Neural progenitor cell (in vitro differentiated cells): ENCODE measurements at regions not wholly inside any gene's neighbourhood (a gene's known extent, or its start where the extent isn't known, plus 50 kb on each side); places are given as distances from the start of the nearest gene placed in this dataset.

ENCODE experiments used
- DNase-seq: peaks from one replicate; pipeline ENCODE4 v3.0.0-alpha.2; 2016; ENCODE audit warnings: low spot score
- H2AFZ ChIP-seq: fragments of 200-600 bp; sonication (generic); replicated peaks from 2 replicates; pipeline ENCODE4 v1.6.1; 2016; ENCODE audit warnings: antibody characterized with exemption
- H3F3A ChIP-seq: fragments of 200-600 bp; sonication (generic); 2 replicates; pipeline ENCODE4 v1.6.1; 2016; ENCODE audit warnings: antibody characterized with exemption, low read depth
- H3K27ac ChIP-seq: fragments of 200-600 bp; sonication (generic); 2 replicates; pipeline ENCODE4 v1.5.1; 2016; ENCODE audit warnings: mild to moderate bottlenecking
- H3K27me3 ChIP-seq: fragments of 200-600 bp; sonication (generic); 2 replicates; pipeline ENCODE4 v1.6.1; 2016; ENCODE audit warnings: mild to moderate bottlenecking, moderate library complexity
- H3K36me3 ChIP-seq: fragments of 200-600 bp; sonication (generic); 2 replicates; pipeline ENCODE4 v1.5.1; 2016
- H3K4me1 ChIP-seq: fragments of 200-600 bp; sonication (generic); 2 replicates; pipeline ENCODE4 v1.6.1; 2016; ENCODE audit warnings: mixed run types
- H3K4me2 ChIP-seq: fragments of 200-600 bp; sonication (generic); 2 replicates; pipeline ENCODE4 v1.6.1; 2016
- H3K4me3 ChIP-seq: fragments of 200-600 bp; sonication (generic); 2 replicates; pipeline ENCODE4 v1.5.1; 2016
- H3K79me2 ChIP-seq: fragments of 200-600 bp; sonication (generic); 2 replicates; pipeline ENCODE4 v1.6.1; 2016; ENCODE audit warnings: low read depth
- H3K9ac ChIP-seq: fragments of 200-600 bp; sonication (generic); 2 replicates; pipeline ENCODE4 v1.6.1; 2016
- H3K9me3 ChIP-seq: fragments of 200-600 bp; sonication (generic); 2 replicates; pipeline ENCODE4 v1.5.1; 2016; ENCODE audit warnings: low read depth
- H4K20me1 ChIP-seq: fragments of 200-600 bp; sonication (generic); 2 replicates; pipeline ENCODE4 v1.6.1; 2016; ENCODE audit warnings: low read depth
- H3K27ac Mint-ChIP-seq: 3 replicates; pipeline ENCODE4 v1.8.0; 2021; ENCODE audit warnings: mixed read lengths
- H3K27me3 Mint-ChIP-seq: 2 replicates; pipeline ENCODE4 v1.8.0; 2022; ENCODE audit warnings: low read depth, mild to moderate bottlenecking, inconsistent platforms, moderate library complexity, mixed read lengths; ENCODE audit not compliant: insufficient read depth
- H3K36me3 Mint-ChIP-seq: 3 replicates; pipeline ENCODE4 v1.8.0; 2021; ENCODE audit warnings: mixed read lengths
- H3K4me1 Mint-ChIP-seq: 3 replicates; pipeline ENCODE4 v1.8.0; 2021; ENCODE audit warnings: mixed read lengths
- H3K4me3 Mint-ChIP-seq: 3 replicates; pipeline ENCODE4 v1.8.0; 2021; ENCODE audit warnings: mild to moderate bottlenecking, moderate library complexity, mixed read lengths
- H3K9me3 Mint-ChIP-seq: 3 replicates; pipeline ENCODE4 v1.8.0; 2020; ENCODE audit warnings: mixed read lengths
- EZH2 ChIP-seq: fragments of 200-600 bp; sonication (generic); IDR thresholded peaks from 2 replicates; pipeline ENCODE4 v1.6.1; 2017; ENCODE audit warnings: antibody characterized with exemption, mild to moderate bottlenecking, moderate library complexity
- EZH2phosphoT487 ChIP-seq: fragments of 200-600 bp; sonication (generic); IDR thresholded peaks from 2 replicates; pipeline ENCODE4 v1.6.1; 2017; ENCODE audit warnings: antibody characterized with exemption
- TF ChIP-seq, protein P1 (sequence below): fragments of 200-600 bp; sonication (generic); IDR thresholded peaks from 2 replicates; pipeline ENCODE4 v1.5.1; 2017; ENCODE audit warnings: antibody characterized with exemption, mild to moderate bottlenecking

DNA sequence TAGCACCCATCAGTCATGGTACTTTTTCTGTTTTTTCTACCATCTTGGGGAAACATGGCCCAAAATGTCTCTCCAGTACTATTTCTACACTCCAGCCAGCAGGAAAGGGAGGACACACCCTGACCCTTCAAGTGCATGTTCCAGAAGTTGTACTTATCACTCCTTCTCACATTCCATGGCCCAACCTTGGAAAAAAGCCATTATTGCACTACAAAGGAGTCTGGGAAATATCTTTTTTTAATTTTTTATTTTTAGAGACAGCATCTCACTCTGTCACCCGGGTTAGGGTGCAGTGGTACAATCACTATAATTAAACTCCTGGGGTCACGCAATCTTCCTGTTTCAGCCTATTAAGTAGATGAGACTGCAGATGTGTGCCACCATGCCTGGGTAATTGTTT is 100.0 kb upstream of the PPP2R3A start:
- no peak overlapping the region for H3K4me3 Mint-ChIP-seq
- H3K4me1 Mint-ChIP-seq, result no peaks in the 10 kb centered on the region
- Histone ChIP-seq H3K27ac (no peak overlapping the region), H3K4me1 (no peaks in the 10 kb centered on the region), H3K79me2 (no peaks in the 10 kb centered on the region), H3K36me3 (no peaks in the 10 kb centered on the region), H3K9ac (no peak overlapping the region), H2AFZ (no peak overlapping the region), H4K20me1 (no peaks in the 10 kb centered on the region), H3K27me3 (no peaks in the 10 kb centered on the region), H3F3A (no peaks in the 10 kb centered on the region), H3K4me3 (no peak overlapping the region), H3K9me3 (no peaks in the 10 kb centered on the region), H3K4me2 (no peak overlapping the region)
- peaks cover 4% of the 10 kb centered on the region for H3K27me3 Mint-ChIP-seq
- H3K36me3 Mint-ChIP-seq, result no peaks in the 10 kb centered on the region
- H3K27ac Mint-ChIP-seq, result no peak overlapping the region
- DNase-seq, result no peak
- no peaks in the 10 kb centered on the region for H3K9me3 Mint-ChIP-seq
- TF ChIP-seq, protein P1, sequence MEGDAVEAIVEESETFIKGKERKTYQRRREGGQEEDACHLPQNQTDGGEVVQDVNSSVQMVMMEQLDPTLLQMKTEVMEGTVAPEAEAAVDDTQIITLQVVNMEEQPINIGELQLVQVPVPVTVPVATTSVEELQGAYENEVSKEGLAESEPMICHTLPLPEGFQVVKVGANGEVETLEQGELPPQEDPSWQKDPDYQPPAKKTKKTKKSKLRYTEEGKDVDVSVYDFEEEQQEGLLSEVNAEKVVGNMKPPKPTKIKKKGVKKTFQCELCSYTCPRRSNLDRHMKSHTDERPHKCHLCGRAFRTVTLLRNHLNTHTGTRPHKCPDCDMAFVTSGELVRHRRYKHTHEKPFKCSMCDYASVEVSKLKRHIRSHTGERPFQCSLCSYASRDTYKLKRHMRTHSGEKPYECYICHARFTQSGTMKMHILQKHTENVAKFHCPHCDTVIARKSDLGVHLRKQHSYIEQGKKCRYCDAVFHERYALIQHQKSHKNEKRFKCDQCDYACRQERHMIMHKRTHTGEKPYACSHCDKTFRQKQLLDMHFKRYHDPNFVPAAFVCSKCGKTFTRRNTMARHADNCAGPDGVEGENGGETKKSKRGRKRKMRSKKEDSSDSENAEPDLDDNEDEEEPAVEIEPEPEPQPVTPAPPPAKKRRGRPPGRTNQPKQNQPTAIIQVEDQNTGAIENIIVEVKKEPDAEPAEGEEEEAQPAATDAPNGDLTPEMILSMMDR, result no peak
- TF ChIP-seq EZH2 (no peak), EZH2phosphoT487 (no peak)

DNA sequence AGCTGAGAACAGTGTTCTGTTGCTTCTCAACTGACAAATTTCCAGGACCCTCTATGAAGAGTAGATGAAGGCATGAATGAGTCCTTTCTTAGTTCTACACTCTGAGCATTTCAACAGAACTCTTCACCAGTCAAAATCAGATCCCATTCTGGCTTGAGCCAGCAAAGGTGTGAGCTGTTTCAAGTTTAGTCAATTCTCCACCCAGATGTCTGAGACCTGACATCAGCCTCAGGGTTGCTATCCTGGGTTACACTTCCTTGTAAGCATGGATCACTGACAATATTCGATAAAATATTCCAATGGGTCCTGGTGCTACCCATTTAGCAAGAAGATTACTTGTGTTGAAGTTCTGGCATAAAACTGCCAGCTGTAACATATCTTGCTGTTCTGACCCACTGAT is 97.6 kb upstream of the PPP2R3A start:
- no peak overlapping the region for H3K4me2 ChIP-seq
- no peak overlapping the region for H3K4me3 Mint-ChIP-seq
- no peaks in the 10 kb centered on the region for H3K9me3 ChIP-seq

DNA sequence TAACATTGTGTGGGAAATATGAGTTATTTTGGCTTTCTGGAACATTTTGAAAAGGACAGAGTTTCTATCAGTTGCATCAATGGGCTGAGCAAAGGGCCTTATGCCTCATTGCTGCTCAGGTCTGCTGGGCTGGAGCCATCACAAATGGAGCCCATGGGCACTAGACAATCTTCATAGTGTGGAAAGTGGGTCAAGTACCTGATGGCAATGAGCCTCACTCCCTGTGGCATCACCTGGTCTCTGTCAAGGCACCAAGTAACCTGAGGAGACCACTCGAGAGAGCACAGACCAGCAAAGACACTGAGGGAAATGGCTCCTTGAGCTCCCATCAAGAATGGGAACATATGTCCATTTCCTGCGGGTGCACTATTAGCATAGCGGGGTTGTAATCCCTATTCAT is 96.7 kb upstream of the PPP2R3A start:
- no peaks in the 10 kb centered on the region for H4K20me1 ChIP-seq
- peaks cover 7% of the 10 kb centered on the region for H3K27me3 Mint-ChIP-seq
- no peaks in the 10 kb centered on the region for H3K36me3 ChIP-seq
- TF ChIP-seq, protein P1, result no peak
- TF ChIP-seq EZH2phosphoT487, result no peak
- no peak for TF ChIP-seq EZH2
- no peaks in the 10 kb centered on the region for H3K4me1 Mint-ChIP-seq
- H3K9ac ChIP-seq, result no peak overlapping the region
- peaks cover 8% of the 10 kb centered on the region for H3K9me3 Mint-ChIP-seq
- H3K4me3 ChIP-seq, result no peak overlapping the region
- H3K4me1 ChIP-seq, result no peaks in the 10 kb centered on the region
- H3K27me3 ChIP-seq, result no peaks in the 10 kb centered on the region
- H3K27ac Mint-ChIP-seq, result no peak overlapping the region
- H3K9me3 ChIP-seq, result peaks cover 6% of the 10 kb centered on the region
- H3K36me3 Mint-ChIP-seq, result no peaks in the 10 kb centered on the region
- no peak overlapping the region for H2AFZ ChIP-seq
- no peak overlapping the region for H3K4me2 ChIP-seq
- DNase-seq, result no peak
- no peaks in the 10 kb centered on the region for H3F3A ChIP-seq
- no peak overlapping the region for H3K27ac ChIP-seq
- no peak overlapping the region for H3K4me3 Mint-ChIP-seq
- H3K79me2 ChIP-seq, result no peaks in the 10 kb centered on the region

More for the DNA sequence above, 97.6 kb upstream of the PPP2R3A start:
- Mint-ChIP-seq H3K4me1 (no peaks in the 10 kb centered on the region), H3K27ac (no peak overlapping the region), H3K9me3 (no peaks in the 10 kb centered on the region), H3K27me3 (peaks cover 6% of the 10 kb centered on the region), H3K36me3 (no peaks in the 10 kb centered on the region)
- H2AFZ ChIP-seq, result no peak overlapping the region
- no peaks in the 10 kb centered on the region for H3F3A ChIP-seq
- no peaks in the 10 kb centered on the region for H3K27me3 ChIP-seq
- no peaks in the 10 kb centered on the region for H3K79me2 ChIP-seq
- no peak overlapping the region for H3K9ac ChIP-seq
- H4K20me1 ChIP-seq, result no peaks in the 10 kb centered on the region
- no peak overlapping the region for H3K27ac ChIP-seq
- H3K4me1 ChIP-seq, result no peaks in the 10 kb centered on the region
- H3K36me3 ChIP-seq, result no peaks in the 10 kb centered on the region
- no peak for DNase-seq
- no peak overlapping the region for H3K4me3 ChIP-seq
- TF ChIP-seq EZH2, result no peak
- no peak for TF ChIP-seq EZH2phosphoT487
- TF ChIP-seq, protein P1, result no peak
